IMR-90 (cell line): ENCODE measurements at regions not wholly inside any gene's neighbourhood (a gene's known extent, or its start where the extent isn't known, plus 50 kb on each side); places are given as distances from the start of the nearest gene placed in this dataset.

Experiments used
- CEBPB ChIP-seq: IDR thresholded peaks from 2 replicates; pipeline ENCODE4 v1.6.1; 2012; ENCODE audit warnings: low read depth, low read length, improper control_type of control experiment
- FOS ChIP-seq: fragments of 150-350 bp; IDR thresholded peaks from 2 replicates; pipeline ENCODE4 v1.6.1; 2016; ENCODE audit warnings: low read depth, low read length
- MXI1 ChIP-seq: IDR thresholded peaks from 2 replicates; pipeline ENCODE4 v1.6.1; 2012; ENCODE audit warnings: low read depth, mild to moderate bottlenecking, low read length, moderate library complexity, borderline replicate concordance
- NFE2L2 ChIP-seq: fragments of 150-350 bp; IDR thresholded peaks from 2 replicates; pipeline ENCODE4 v1.6.1; 2016; ENCODE audit warnings: low read depth, mild to moderate bottlenecking, low read length
- POLR2A ChIP-seq: IDR thresholded peaks from 2 replicates; pipeline ENCODE4 v1.6.1; 2012; ENCODE audit warnings: mild to moderate bottlenecking, low read depth, low read length
- RAD21 ChIP-seq: IDR thresholded peaks from 2 replicates; pipeline ENCODE4 v1.6.1; 2012; ENCODE audit warnings: low read length, improper control_type of control experiment
- RCOR1 ChIP-seq: IDR thresholded peaks from 2 replicates; pipeline ENCODE4 v1.6.1; 2012; ENCODE audit warnings: mild to moderate bottlenecking, low read length, improper control_type of control experiment; ENCODE audit not compliant: insufficient replicate concordance
- SMC3 ChIP-seq: fragments of 150-350 bp; IDR thresholded peaks from 2 replicates; pipeline ENCODE4 v1.6.1; 2016; ENCODE audit warnings: low read depth, mild to moderate bottlenecking, antibody characterized with exemption, low read length, moderate library complexity
- USF2 ChIP-seq: fragments of 150-350 bp; IDR thresholded peaks from 2 replicates; pipeline ENCODE4 v1.6.1; 2017; ENCODE audit warnings: mild to moderate bottlenecking, antibody characterized with exemption, low read length, low read depth
- TF ChIP-seq, protein P1 (sequence below): conservative IDR thresholded peaks from 2 replicates; pipeline ENCODE4 v1.5.1; 2012; ENCODE audit warnings: mild to moderate bottlenecking, low read depth, low read length, improper control_type of control experiment

DNA sequence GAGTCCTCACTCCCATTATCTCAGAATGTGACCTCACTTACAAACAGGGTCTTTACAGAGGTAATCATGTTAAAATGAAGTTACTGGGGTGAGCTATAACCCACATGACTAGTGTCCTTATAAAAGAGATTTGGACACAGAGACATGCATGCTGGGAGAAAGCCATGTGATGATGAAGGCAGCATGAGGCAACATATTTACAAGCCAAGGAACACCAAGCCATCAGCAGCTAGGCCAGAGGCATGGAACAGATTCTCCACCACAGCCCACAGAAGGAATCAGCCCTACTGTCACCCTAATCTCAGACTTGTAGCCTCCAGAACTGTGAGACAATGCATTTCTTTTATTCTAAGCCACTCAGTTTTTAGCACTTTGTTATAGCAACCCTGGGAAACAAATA, 171.9 kb downstream of the EN1 start:
- TF ChIP-seq, protein P1, sequence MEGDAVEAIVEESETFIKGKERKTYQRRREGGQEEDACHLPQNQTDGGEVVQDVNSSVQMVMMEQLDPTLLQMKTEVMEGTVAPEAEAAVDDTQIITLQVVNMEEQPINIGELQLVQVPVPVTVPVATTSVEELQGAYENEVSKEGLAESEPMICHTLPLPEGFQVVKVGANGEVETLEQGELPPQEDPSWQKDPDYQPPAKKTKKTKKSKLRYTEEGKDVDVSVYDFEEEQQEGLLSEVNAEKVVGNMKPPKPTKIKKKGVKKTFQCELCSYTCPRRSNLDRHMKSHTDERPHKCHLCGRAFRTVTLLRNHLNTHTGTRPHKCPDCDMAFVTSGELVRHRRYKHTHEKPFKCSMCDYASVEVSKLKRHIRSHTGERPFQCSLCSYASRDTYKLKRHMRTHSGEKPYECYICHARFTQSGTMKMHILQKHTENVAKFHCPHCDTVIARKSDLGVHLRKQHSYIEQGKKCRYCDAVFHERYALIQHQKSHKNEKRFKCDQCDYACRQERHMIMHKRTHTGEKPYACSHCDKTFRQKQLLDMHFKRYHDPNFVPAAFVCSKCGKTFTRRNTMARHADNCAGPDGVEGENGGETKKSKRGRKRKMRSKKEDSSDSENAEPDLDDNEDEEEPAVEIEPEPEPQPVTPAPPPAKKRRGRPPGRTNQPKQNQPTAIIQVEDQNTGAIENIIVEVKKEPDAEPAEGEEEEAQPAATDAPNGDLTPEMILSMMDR = no peak
- TF ChIP-seq POLR2A (no peak), FOS (no peak), CEBPB (no peak), SMC3 (no peak), RAD21 (no peak), MXI1 (no peak), USF2 (no peak), NFE2L2 (no peak), RCOR1 (no peak)
